B cell (primary cell): ENCODE measurements at regions not wholly inside any gene's neighbourhood (a gene's known extent, or its start where the extent isn't known, plus 50 kb on each side); places are given as distances from the start of the nearest gene placed in this dataset.

Experiments used
- ATAC-seq: fragments of 200-7000 bp; cut with Tn5 transposase; one replicate; pipeline ENCODE4 v1.10.0; 2021; ENCODE audit warnings: low read depth, mild to moderate bottlenecking, moderate number of reproducible peaks, moderate library complexity
- CTCF ChIA-PET: fragments of 350-600 bp; sonication (Branson Sonifier 250); formaldehyde crosslinking; loops from one replicate; lab custom pipeline; 2021; ENCODE audit warnings: antibody characterized with exemption, inconsistent platforms; lab: Charles Lee
- POLR2A ChIA-PET: fragments of 350-600 bp; sonication (Branson Sonifier 250); formaldehyde crosslinking; loops from one replicate; lab custom pipeline; 2021; ENCODE audit warnings: antibody characterized with exemption; lab: Charles Lee
- DNase-seq: peaks from one replicate; pipeline ENCODE4 v3.0.0; 2013
- H2AFZ ChIP-seq: 2 replicates; pipeline ENCODE4 v1.6.1; 2012; ENCODE audit warnings: mild to moderate bottlenecking, low read depth, low read length; ENCODE audit not compliant: insufficient read depth, poor library complexity, severe bottlenecking
- H3K27ac ChIP-seq, 2 donors: 1 replicate in 1 of 2; 2 replicates in 1 of 2; pipeline ENCODE4 v1.5.1; 2012 to 2013; ENCODE audit warnings: low read length in 2 of 2, mild to moderate bottlenecking in 2 of 2, moderate library complexity in 1 of 2
- H3K27me3 ChIP-seq, 4 experiments: fragments of 200-600 bp in 1 of 4; sonication (generic) in 1 of 4; replicated peaks in 1 of 4; 1 replicate in 2 of 4; 2 replicates in 2 of 4; pipeline versions ENCODE4 v1.6.1 to v1.7.0; 2013 to 2016; ENCODE audit warnings: low read length in 3 of 4, mild to moderate bottlenecking in 2 of 4, mixed read lengths in 1 of 4, moderate library complexity in 1 of 4; ENCODE audit not compliant: insufficient read depth in 4 of 4, control insufficient read depth in 3 of 4; ENCODE audit errors: control extremely low read depth in 1 of 4
- H3K36me3 ChIP-seq, 2 experiments: replicated peaks in 1 of 2; 1 replicate in 1 of 2; 2 replicates in 1 of 2; pipeline versions ENCODE4 v1.6.1 to v1.7.1; 2013; ENCODE audit warnings: low read length in 1 of 2; ENCODE audit not compliant: insufficient read depth in 2 of 2, control insufficient read depth in 1 of 2; ENCODE audit errors: control extremely low read depth in 1 of 2, extremely low read depth in 1 of 2
- H3K4me1 ChIP-seq, 2 donors: fragments of 200-600 bp in 1 of 2; sonication (generic) in 1 of 2; 1 replicate in 1 of 2; 2 replicates in 1 of 2; pipeline versions ENCODE4 v1.5.1 to v1.6.1; 2013 to 2017; ENCODE audit warnings: low read length in 2 of 2; ENCODE audit not compliant: control insufficient read depth in 2 of 2, insufficient read depth in 2 of 2
- H3K4me2 ChIP-seq: replicated peaks from 2 replicates; pipeline ENCODE3; 2012; ENCODE audit warnings: mild to moderate bottlenecking, low read depth, low read length; ENCODE audit not compliant: poor library complexity, severe bottlenecking
- H3K4me3 ChIP-seq, 5 experiments: fragments of 200-600 bp in 1 of 5; sonication (generic) in 1 of 5; 1 replicate in 3 of 5; 2 replicates in 2 of 5; pipeline versions ENCODE4 v1.5.1 to v1.7.0; 2011 to 2016; ENCODE audit warnings: low read length in 4 of 5, mild to moderate bottlenecking in 4 of 5, low read depth in 2 of 5, control low read depth in 1 of 5, moderate library complexity in 1 of 5; ENCODE audit not compliant: insufficient read depth in 1 of 5; ENCODE audit errors: control extremely low read depth in 1 of 5, extremely low read depth in 1 of 5
- H3K79me2 ChIP-seq: fragments of 200-600 bp; sonication (generic); one replicate; pipeline ENCODE4 v1.6.0; 2016; ENCODE audit warnings: low read length; ENCODE audit not compliant: control insufficient read depth, insufficient read depth
- H3K9ac ChIP-seq: fragments of 200-600 bp; sonication (generic); 2 replicates; pipeline ENCODE4 v1.6.1; 2017; ENCODE audit warnings: mild to moderate bottlenecking, low read length, moderate library complexity
- H3K9me3 ChIP-seq, 3 donors: one replicate each; pipeline versions ENCODE4 v1.6.1 to v1.7.1; 2013; ENCODE audit warnings: low read length in 2 of 3; ENCODE audit not compliant: control insufficient read depth in 2 of 3, insufficient read depth in 1 of 3; ENCODE audit errors: control extremely low read depth in 1 of 3
- H4K20me1 ChIP-seq: 2 replicates; pipeline ENCODE4 v1.6.0; 2012; ENCODE audit warnings: mild to moderate bottlenecking, low read length; ENCODE audit not compliant: insufficient read depth, control insufficient read depth, poor library complexity, severe bottlenecking
- H3K27ac Mint-ChIP-seq: one replicate; pipeline ENCODE4 v1.8.0; 2021; ENCODE audit warnings: mixed read lengths
- H3K27me3 Mint-ChIP-seq: one replicate; pipeline ENCODE4 v1.8.0; 2021; ENCODE audit warnings: mixed read lengths
- H3K4me1 Mint-ChIP-seq: one replicate; pipeline ENCODE4 v1.8.0; 2021; ENCODE audit warnings: mixed read lengths
- H3K4me3 Mint-ChIP-seq: one replicate; pipeline ENCODE4 v1.8.0; 2021; ENCODE audit warnings: mixed read lengths
- H3K9me3 Mint-ChIP-seq: one replicate; pipeline ENCODE4 v1.8.0; 2022; ENCODE audit warnings: mixed read lengths; ENCODE audit not compliant: insufficient read depth
- CTCF ChIP-seq: fragments of 200-600 bp; IDR thresholded peaks from one replicate; pipeline ENCODE4 v1.8.0; 2022; ENCODE audit warnings: antibody characterized with exemption, mild to moderate bottlenecking
- EZH2 ChIP-seq: IDR thresholded peaks from 2 replicates; pipeline ENCODE4 v1.6.1; 2012; ENCODE audit warnings: borderline replicate concordance, low read depth, mild to moderate bottlenecking, moderate library complexity, low read length; ENCODE audit not compliant: insufficient read depth, poor library complexity, severe bottlenecking
- whole genome bisulfite sequencing: methylation state at CpG from one replicate; pipeline ENCODE4 v1.1.5; 2013; ENCODE audit warnings: missing lambda C conversion rate; ENCODE audit not compliant: insufficient coverage; 5-methylcytosine and 5-hydroxymethylcytosine counted together
- intact Hi-C: fragments of 100-400 bp; cut with micrococcal nuclease; formaldehyde crosslinking; loops from one replicate; pipeline ENCODE4 v1.10.0; 2022

- H3K79me2 ChIP-seq = no peaks in the 10 kb centered on the region
- no peaks in the 10 kb centered on the region for H3K4me1 ChIP-seq
- no peak overlapping the region for H3K27ac ChIP-seq
- H3K4me2 ChIP-seq = no peak overlapping the region
- Mint-ChIP-seq H3K4me3 (no peak overlapping the region), H3K27ac (no peak overlapping the region), H3K27me3 (no peaks in the 10 kb centered on the region), H3K4me1 (no peaks in the 10 kb centered on the region), H3K9me3 (no peaks in the 10 kb centered on the region)
- no peaks in the 10 kb centered on the region for H4K20me1 ChIP-seq
- CTCF ChIA-PET = no interaction called here
- peaks cover 0 to 3% (median 0%) of the 10 kb centered on the region in 3 donors for H3K9me3 ChIP-seq
- intact Hi-C loops = no loop called here
- no peak overlapping the region for H2AFZ ChIP-seq
- POLR2A ChIA-PET = no interaction called here
- TF ChIP-seq CTCF (no peak), EZH2 (no peak)
- no peak overlapping the region for H3K4me3 ChIP-seq
- 100% methylated on average over 1 of the region's 1 CpG for WGBS
- no peaks in the 10 kb centered on the region for H3K36me3 ChIP-seq
- no peak overlapping the region for H3K9ac ChIP-seq
- ATAC-seq (no peak), DNase-seq (no peak)
- no peaks in the 10 kb centered on the region for H3K27me3 ChIP-seq
Observed at GRCh38 chr9:106417685-106418084, 445.3 kb upstream of the ZNF462 start.

- Histone ChIP-seq H3K4me1 (no peaks in the 10 kb centered on the region), H3K27ac (no peak overlapping the region), H3K9ac (no peak overlapping the region), H3K79me2 (no peaks in the 10 kb centered on the region), H2AFZ (no peak overlapping the region), H3K27me3 (no peaks in the 10 kb centered on the region), H3K36me3 (no peaks in the 10 kb centered on the region), H3K4me3 (no peak overlapping the region), H3K4me2 (no peak overlapping the region), H4K20me1 (no peaks in the 10 kb centered on the region), H3K9me3 (peaks cover 0 to 3% (median 0%) of the 10 kb centered on the region in 3 donors)
- Mint-ChIP-seq H3K27ac (no peak overlapping the region), H3K4me1 (no peaks in the 10 kb centered on the region), H3K4me3 (no peak overlapping the region), H3K9me3 (peaks cover 2% of the 10 kb centered on the region), H3K27me3 (peaks cover 3% of the 10 kb centered on the region)
- no peak for TF ChIP-seq CTCF
- no peak for TF ChIP-seq EZH2
- intact Hi-C loops = no loop called here
- WGBS = 88% methylated on average over 1 of the region's 3 CpGs
- ATAC-seq (no peak), DNase-seq (no peak)
- POLR2A ChIA-PET = no interaction called here
- CTCF ChIA-PET = no interaction called here
Observed at GRCh38 chr9:106419829-106420228, 443.1 kb upstream of the ZNF462 start.
